Fibroblast of mammary gland (primary cell): ENCODE measurements at regions not wholly inside any gene's neighbourhood (a gene's known extent, or its start where the extent isn't known, plus 50 kb on each side); places are given as distances from the start of the nearest gene placed in this dataset.
"Not testable (repeated sequence)": the region's sequence is repeated elsewhere in the genome, so short reads cannot be mapped to it uniquely, and the experiment has no call there.

Source experiments
- DNase-seq: peaks from one replicate; pipeline ENCODE4 v3.0.0-alpha.2; 2010; ENCODE audit warnings: low read depth
- H3K4me3 ChIP-seq: 2 replicates; pipeline ENCODE4 v1.5.1; 2011; ENCODE audit warnings: low read depth, mild to moderate bottlenecking, low read length, moderate library complexity; ENCODE audit not compliant: control insufficient read depth

GRCh38 chr16:15307184-15307583 is 70.9 kb downstream of the NPIPA5 start:
- H3K4me3 ChIP-seq, DNase-seq: not testable (repeated sequence)

- peak; percentile 70 for DNase-seq
- H3K4me3 ChIP-seq: not testable (repeated sequence)
Measured at GRCh38 chr16:15305889-15306288, 72.2 kb downstream of the NPIPA5 start.

GRCh38 chr16:15303667-15304324 is 74.3 kb downstream of the NPIPA5 start:
- not testable (repeated sequence) for DNase-seq, H3K4me3 ChIP-seq

DNA sequence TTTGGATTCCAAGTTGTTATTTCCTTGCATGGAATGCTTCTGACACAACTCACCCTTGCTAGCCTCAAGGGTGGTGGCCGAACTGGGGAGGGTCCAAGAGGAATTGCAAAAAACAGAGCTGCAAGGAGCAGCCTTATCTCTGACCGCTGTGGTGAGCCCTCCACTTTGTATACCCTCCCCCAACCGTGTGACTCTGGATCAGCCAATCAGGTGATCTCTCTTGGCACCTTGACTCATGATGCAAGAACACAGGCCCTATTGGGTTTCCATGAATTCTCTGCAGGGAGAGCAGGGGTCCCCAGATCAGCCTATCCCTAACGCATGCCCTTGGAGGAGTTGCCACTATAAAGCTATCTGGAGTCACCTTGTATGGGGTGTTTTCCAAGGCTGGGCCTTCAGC is 81.0 kb downstream of the NPIPA5 start:
- not testable (repeated sequence) for DNase-seq, H3K4me3 ChIP-seq

GRCh38 chr16:15274796-15275195 is 103.3 kb downstream of the NPIPA5 start:
- DNase-seq, H3K4me3 ChIP-seq: not testable (repeated sequence)

GRCh38 chr16:15273964-15274363 is 104.1 kb downstream of the NPIPA5 start:
- DNase-seq, H3K4me3 ChIP-seq: not testable (repeated sequence)

DNA sequence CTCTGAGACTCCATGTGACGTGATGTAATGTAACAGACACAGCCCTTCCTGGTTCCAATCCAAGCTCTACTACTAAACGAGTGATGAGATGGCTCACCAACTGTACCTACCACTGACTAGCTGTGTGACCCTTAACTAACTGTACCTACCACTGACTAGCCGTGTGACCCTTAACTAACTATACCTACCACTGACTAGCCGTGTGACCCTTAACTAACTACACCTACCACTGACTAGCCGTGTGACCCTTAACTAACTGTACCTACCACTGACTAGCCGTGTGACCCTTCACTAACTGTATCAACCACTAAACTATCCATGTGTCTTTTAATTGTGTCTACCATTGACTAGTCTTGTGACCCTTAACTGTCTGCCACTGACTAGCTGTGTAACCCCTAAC is 111.2 kb downstream of the NPIPA5 start:
- H3K4me3 ChIP-seq, DNase-seq: not testable (repeated sequence)

GRCh38 chr16:15262212-15262611 is 115.9 kb downstream of the NPIPA5 start:
- DNase-seq, H3K4me3 ChIP-seq: not testable (repeated sequence)

GRCh38 chr16:15247971-15248370 is 130.1 kb downstream of the NPIPA5 start:
- not testable (repeated sequence) for DNase-seq

GRCh38 chr16:15236674-15237323 is 141.3 kb downstream of the NPIPA5 start:
- H3K4me3 ChIP-seq, DNase-seq: not testable (repeated sequence)

More at GRCh38 chr16:15247971-15248370, 130.1 kb downstream of the NPIPA5 start:
- H3K4me3 ChIP-seq: not testable (repeated sequence)

- DNase-seq, H3K4me3 ChIP-seq: not testable (repeated sequence)
Measured at GRCh38 chr16:15235140-15235539, 141.1 kb upstream of the RRN3 start.

GRCh38 chr16:15234702-15235101 is 140.6 kb upstream of the RRN3 start:
- not testable (repeated sequence) for H3K4me3 ChIP-seq, DNase-seq

- not testable (repeated sequence) for H3K4me3 ChIP-seq, DNase-seq
Measured at GRCh38 chr16:15230432-15230831, 136.4 kb upstream of the RRN3 start.

DNA sequence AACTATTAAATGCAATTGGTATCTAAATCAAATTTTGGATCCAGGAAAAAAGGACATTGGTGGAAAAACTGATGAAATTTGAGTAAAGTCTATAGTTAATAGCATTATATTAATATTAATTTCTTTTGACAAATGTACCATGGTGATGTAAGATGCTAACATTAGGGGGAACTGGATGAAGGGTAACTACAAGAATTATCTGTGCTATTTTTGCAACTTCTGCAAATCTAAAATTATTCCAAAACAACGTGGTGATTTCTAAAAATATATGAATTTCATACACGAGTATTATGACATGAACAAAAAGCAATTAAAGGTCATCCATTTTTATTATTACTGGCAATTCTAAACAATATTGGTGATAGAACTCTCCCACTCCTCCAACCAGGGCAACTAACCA is 135.6 kb upstream of the RRN3 start:
- not testable (repeated sequence) for DNase-seq, H3K4me3 ChIP-seq

GRCh38 chr16:15224651-15225050 is 130.6 kb upstream of the RRN3 start:
- not testable (repeated sequence) for DNase-seq, H3K4me3 ChIP-seq

DNA sequence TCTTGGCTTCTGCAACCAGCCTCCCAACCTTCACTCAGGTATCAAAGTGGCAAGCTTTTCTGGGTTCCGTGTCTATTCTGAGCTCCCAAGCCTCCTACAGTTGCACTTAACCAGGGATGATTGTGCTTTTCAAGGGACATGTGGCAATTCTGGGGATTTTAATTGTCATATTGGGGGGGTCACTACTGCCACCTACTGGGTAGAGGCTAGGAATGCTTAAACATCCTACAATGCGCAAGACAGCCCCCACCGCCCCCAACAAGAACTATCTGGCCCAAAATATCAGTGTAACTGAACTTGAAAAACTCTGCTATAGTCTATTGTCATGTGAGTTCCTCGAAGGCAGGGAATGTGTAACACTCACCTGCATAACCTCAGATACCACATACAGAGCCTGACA is 129.3 kb upstream of the RRN3 start:
- H3K4me3 ChIP-seq: not testable (repeated sequence)

More for the DNA sequence above, 129.3 kb upstream of the RRN3 start:
- not testable (repeated sequence) for DNase-seq
